Neural progenitor cell (in vitro differentiated cells): ENCODE measurements at regions not wholly inside any gene's neighbourhood (a gene's known extent, or its start where the extent isn't known, plus 50 kb on each side); places are given as distances from the start of the nearest gene placed in this dataset.

ENCODE experiments used
- DNase-seq: peaks from one replicate; pipeline ENCODE4 v3.0.0-alpha.2; 2016; ENCODE audit warnings: low spot score
- H2AFZ ChIP-seq: fragments of 200-600 bp; sonication (generic); replicated peaks from 2 replicates; pipeline ENCODE4 v1.6.1; 2016; ENCODE audit warnings: antibody characterized with exemption
- H3F3A ChIP-seq: fragments of 200-600 bp; sonication (generic); 2 replicates; pipeline ENCODE4 v1.6.1; 2016; ENCODE audit warnings: antibody characterized with exemption, low read depth
- H3K27ac ChIP-seq: fragments of 200-600 bp; sonication (generic); 2 replicates; pipeline ENCODE4 v1.5.1; 2016; ENCODE audit warnings: mild to moderate bottlenecking
- H3K27me3 ChIP-seq: fragments of 200-600 bp; sonication (generic); 2 replicates; pipeline ENCODE4 v1.6.1; 2016; ENCODE audit warnings: mild to moderate bottlenecking, moderate library complexity
- H3K36me3 ChIP-seq: fragments of 200-600 bp; sonication (generic); 2 replicates; pipeline ENCODE4 v1.5.1; 2016
- H3K4me1 ChIP-seq: fragments of 200-600 bp; sonication (generic); 2 replicates; pipeline ENCODE4 v1.6.1; 2016; ENCODE audit warnings: mixed run types
- H3K4me2 ChIP-seq: fragments of 200-600 bp; sonication (generic); 2 replicates; pipeline ENCODE4 v1.6.1; 2016
- H3K4me3 ChIP-seq: fragments of 200-600 bp; sonication (generic); 2 replicates; pipeline ENCODE4 v1.5.1; 2016
- H3K79me2 ChIP-seq: fragments of 200-600 bp; sonication (generic); 2 replicates; pipeline ENCODE4 v1.6.1; 2016; ENCODE audit warnings: low read depth
- H3K9ac ChIP-seq: fragments of 200-600 bp; sonication (generic); 2 replicates; pipeline ENCODE4 v1.6.1; 2016
- H3K9me3 ChIP-seq: fragments of 200-600 bp; sonication (generic); 2 replicates; pipeline ENCODE4 v1.5.1; 2016; ENCODE audit warnings: low read depth
- H4K20me1 ChIP-seq: fragments of 200-600 bp; sonication (generic); 2 replicates; pipeline ENCODE4 v1.6.1; 2016; ENCODE audit warnings: low read depth
- H3K27ac Mint-ChIP-seq: 3 replicates; pipeline ENCODE4 v1.8.0; 2021; ENCODE audit warnings: mixed read lengths
- H3K27me3 Mint-ChIP-seq: 2 replicates; pipeline ENCODE4 v1.8.0; 2022; ENCODE audit warnings: low read depth, mild to moderate bottlenecking, inconsistent platforms, moderate library complexity, mixed read lengths; ENCODE audit not compliant: insufficient read depth
- H3K36me3 Mint-ChIP-seq: 3 replicates; pipeline ENCODE4 v1.8.0; 2021; ENCODE audit warnings: mixed read lengths
- H3K4me1 Mint-ChIP-seq: 3 replicates; pipeline ENCODE4 v1.8.0; 2021; ENCODE audit warnings: mixed read lengths
- H3K4me3 Mint-ChIP-seq: 3 replicates; pipeline ENCODE4 v1.8.0; 2021; ENCODE audit warnings: mild to moderate bottlenecking, moderate library complexity, mixed read lengths
- H3K9me3 Mint-ChIP-seq: 3 replicates; pipeline ENCODE4 v1.8.0; 2020; ENCODE audit warnings: mixed read lengths
- EZH2 ChIP-seq: fragments of 200-600 bp; sonication (generic); IDR thresholded peaks from 2 replicates; pipeline ENCODE4 v1.6.1; 2017; ENCODE audit warnings: antibody characterized with exemption, mild to moderate bottlenecking, moderate library complexity
- EZH2phosphoT487 ChIP-seq: fragments of 200-600 bp; sonication (generic); IDR thresholded peaks from 2 replicates; pipeline ENCODE4 v1.6.1; 2017; ENCODE audit warnings: antibody characterized with exemption
- TF ChIP-seq, protein P1 (sequence below): fragments of 200-600 bp; sonication (generic); IDR thresholded peaks from 2 replicates; pipeline ENCODE4 v1.5.1; 2017; ENCODE audit warnings: antibody characterized with exemption, mild to moderate bottlenecking

DNA sequence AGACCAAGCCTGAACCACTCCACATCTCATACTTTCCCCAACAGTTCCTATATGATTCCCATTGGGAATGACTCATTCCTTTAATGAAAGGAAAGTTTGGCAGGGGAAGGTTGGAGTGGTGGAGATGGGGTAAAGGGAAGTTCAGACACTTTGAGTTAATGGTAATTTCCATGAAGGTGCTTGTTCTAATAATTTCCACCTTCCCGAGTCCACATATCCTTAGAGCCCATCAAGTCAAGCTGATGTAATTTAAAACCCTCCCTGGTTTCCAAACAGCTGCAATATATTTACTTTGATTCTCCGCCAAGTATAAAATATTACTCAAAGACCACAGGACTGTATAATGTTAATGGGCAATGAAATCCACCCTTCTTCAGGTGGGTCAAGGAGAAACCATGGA is 95.0 kb upstream of the GALNT15 start:
- H2AFZ ChIP-seq: no peak overlapping the region
- TF ChIP-seq, protein P1, sequence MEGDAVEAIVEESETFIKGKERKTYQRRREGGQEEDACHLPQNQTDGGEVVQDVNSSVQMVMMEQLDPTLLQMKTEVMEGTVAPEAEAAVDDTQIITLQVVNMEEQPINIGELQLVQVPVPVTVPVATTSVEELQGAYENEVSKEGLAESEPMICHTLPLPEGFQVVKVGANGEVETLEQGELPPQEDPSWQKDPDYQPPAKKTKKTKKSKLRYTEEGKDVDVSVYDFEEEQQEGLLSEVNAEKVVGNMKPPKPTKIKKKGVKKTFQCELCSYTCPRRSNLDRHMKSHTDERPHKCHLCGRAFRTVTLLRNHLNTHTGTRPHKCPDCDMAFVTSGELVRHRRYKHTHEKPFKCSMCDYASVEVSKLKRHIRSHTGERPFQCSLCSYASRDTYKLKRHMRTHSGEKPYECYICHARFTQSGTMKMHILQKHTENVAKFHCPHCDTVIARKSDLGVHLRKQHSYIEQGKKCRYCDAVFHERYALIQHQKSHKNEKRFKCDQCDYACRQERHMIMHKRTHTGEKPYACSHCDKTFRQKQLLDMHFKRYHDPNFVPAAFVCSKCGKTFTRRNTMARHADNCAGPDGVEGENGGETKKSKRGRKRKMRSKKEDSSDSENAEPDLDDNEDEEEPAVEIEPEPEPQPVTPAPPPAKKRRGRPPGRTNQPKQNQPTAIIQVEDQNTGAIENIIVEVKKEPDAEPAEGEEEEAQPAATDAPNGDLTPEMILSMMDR: no peak
- TF ChIP-seq EZH2 (no peak), EZH2phosphoT487 (no peak)
- no peaks in the 10 kb centered on the region for H3K79me2 ChIP-seq
- H3K4me1 ChIP-seq: no peaks in the 10 kb centered on the region
- peaks cover 6% of the 10 kb centered on the region for H3K9me3 ChIP-seq
- Mint-ChIP-seq H3K4me1 (no peaks in the 10 kb centered on the region), H3K27me3 (peaks cover 3% of the 10 kb centered on the region), H3K36me3 (no peaks in the 10 kb centered on the region), H3K4me3 (no peak overlapping the region), H3K9me3 (peaks cover 26% of the 10 kb centered on the region), H3K27ac (no peak overlapping the region)
- H3K27me3 ChIP-seq: no peaks in the 10 kb centered on the region
- no peak overlapping the region for H3K4me3 ChIP-seq
- DNase-seq: no peak
- H3K27ac ChIP-seq: no peak overlapping the region
- H3K9ac ChIP-seq: no peak overlapping the region
- no peaks in the 10 kb centered on the region for H3F3A ChIP-seq
- no peaks in the 10 kb centered on the region for H4K20me1 ChIP-seq
- no peaks in the 10 kb centered on the region for H3K36me3 ChIP-seq
- H3K4me2 ChIP-seq: no peak overlapping the region

DNA sequence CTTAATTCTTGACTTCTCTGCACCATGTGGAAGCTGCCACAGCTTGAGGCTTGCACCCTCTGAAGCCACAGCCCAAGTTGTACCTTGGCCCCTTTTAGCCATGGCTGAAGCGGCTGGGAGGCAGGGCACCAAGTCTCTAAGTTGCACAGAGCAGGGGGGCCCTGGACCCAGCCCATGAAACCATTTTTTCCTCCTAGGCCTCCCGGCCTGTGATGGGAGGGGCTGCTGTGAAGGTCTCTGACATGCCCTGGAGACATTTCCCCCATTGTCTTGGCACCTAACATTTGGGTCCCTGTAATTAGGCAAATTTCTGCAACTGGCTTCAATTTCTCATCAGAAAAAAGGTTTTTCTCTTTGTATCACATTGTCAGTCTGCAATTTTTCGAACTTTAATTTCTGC is 92.8 kb upstream of the GALNT15 start:
- H2AFZ ChIP-seq: no peak overlapping the region
- H3K27me3 ChIP-seq: no peaks in the 10 kb centered on the region
- no peak for DNase-seq
- no peaks in the 10 kb centered on the region for H3K79me2 ChIP-seq
- no peaks in the 10 kb centered on the region for H3F3A ChIP-seq
- Mint-ChIP-seq H3K9me3 (peaks cover 26% of the 10 kb centered on the region), H3K4me1 (no peaks in the 10 kb centered on the region), H3K36me3 (no peaks in the 10 kb centered on the region), H3K27ac (no peak overlapping the region), H3K4me3 (no peak overlapping the region), H3K27me3 (peaks cover 3% of the 10 kb centered on the region)
- no peak overlapping the region for H3K9ac ChIP-seq
- H3K4me2 ChIP-seq: no peak overlapping the region
- H3K4me3 ChIP-seq: no peak overlapping the region
- no peak overlapping the region for H3K27ac ChIP-seq
- H3K9me3 ChIP-seq: peaks cover 6% of the 10 kb centered on the region
- TF ChIP-seq EZH2: no peak
- TF ChIP-seq, protein P1: no peak
- TF ChIP-seq EZH2phosphoT487: no peak
- no peaks in the 10 kb centered on the region for H3K36me3 ChIP-seq
- H3K4me1 ChIP-seq: no peaks in the 10 kb centered on the region
- H4K20me1 ChIP-seq: no peaks in the 10 kb centered on the region

DNA sequence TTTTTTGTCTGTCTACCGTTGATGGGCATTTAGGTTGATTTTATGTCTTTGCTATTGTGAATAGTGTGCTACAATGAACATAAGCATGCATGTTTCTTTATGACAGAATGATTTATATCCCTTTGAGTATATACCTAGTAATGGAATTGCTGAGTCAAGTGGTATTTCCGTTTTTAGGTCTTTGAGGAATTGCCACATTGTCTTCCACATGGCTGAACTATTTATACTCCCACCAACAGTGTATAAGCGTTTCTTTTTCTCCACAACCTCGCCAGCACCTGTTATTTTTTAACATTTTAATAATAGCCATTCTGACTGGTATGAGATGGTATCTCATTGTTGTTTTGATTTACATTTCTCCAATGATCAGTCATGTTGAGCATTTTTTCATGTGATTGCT is 89.6 kb upstream of the GALNT15 start:
- Mint-ChIP-seq H3K27ac (no peak overlapping the region), H3K27me3 (peaks cover 3% of the 10 kb centered on the region), H3K4me3 (no peak overlapping the region), H3K36me3 (no peaks in the 10 kb centered on the region), H3K9me3 (peaks cover 19% of the 10 kb centered on the region), H3K4me1 (no peaks in the 10 kb centered on the region)
- no peak for TF ChIP-seq EZH2phosphoT487
- H3K27ac ChIP-seq: no peak overlapping the region
- H3K9ac ChIP-seq: no peak overlapping the region
- H3F3A ChIP-seq: no peaks in the 10 kb centered on the region
- no peak overlapping the region for H3K4me2 ChIP-seq
- H3K27me3 ChIP-seq: no peaks in the 10 kb centered on the region
- no peak overlapping the region for H3K4me3 ChIP-seq
- H3K4me1 ChIP-seq: no peaks in the 10 kb centered on the region
- no peak overlapping the region for H2AFZ ChIP-seq
- DNase-seq: no peak
- no peaks in the 10 kb centered on the region for H3K79me2 ChIP-seq
- H3K9me3 ChIP-seq: peaks cover 5% of the 10 kb centered on the region
- no peaks in the 10 kb centered on the region for H3K36me3 ChIP-seq
- H4K20me1 ChIP-seq: no peaks in the 10 kb centered on the region

DNA sequence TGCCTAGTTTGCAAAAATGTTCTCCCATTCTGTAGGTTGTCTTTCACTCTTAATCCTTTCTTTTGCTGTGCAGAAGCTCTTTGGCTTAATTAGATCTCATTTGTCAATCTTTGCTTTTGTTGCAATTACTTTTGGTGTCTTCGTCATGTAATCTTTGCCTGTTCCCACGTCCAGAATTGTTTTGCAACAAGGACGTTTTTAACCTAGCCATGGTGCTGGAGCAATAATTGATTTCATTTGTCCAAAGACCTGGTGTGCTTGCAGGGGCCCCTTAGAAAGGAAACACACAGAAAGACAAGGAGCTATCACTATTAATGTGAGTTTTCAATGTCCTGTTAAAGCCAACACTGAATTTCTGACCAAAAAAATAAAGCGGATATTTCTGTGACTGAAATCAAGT is 89.1 kb upstream of the GALNT15 start:
- no peak for TF ChIP-seq EZH2
- TF ChIP-seq EZH2phosphoT487: no peak
- TF ChIP-seq, protein P1: no peak
- Histone ChIP-seq H3K27me3 (no peaks in the 10 kb centered on the region), H3K4me3 (no peak overlapping the region), H3K27ac (no peak overlapping the region), H3K79me2 (no peaks in the 10 kb centered on the region), H3K4me1 (no peaks in the 10 kb centered on the region), H3K36me3 (no peaks in the 10 kb centered on the region), H3F3A (no peaks in the 10 kb centered on the region), H3K9me3 (no peaks in the 10 kb centered on the region), H2AFZ (no peak overlapping the region), H3K9ac (no peak overlapping the region), H4K20me1 (no peaks in the 10 kb centered on the region), H3K4me2 (no peak overlapping the region)
- Mint-ChIP-seq H3K27me3 (peaks cover 7% of the 10 kb centered on the region), H3K9me3 (peaks cover 19% of the 10 kb centered on the region), H3K27ac (no peak overlapping the region), H3K4me1 (no peaks in the 10 kb centered on the region), H3K36me3 (no peaks in the 10 kb centered on the region), H3K4me3 (no peak overlapping the region)
- DNase-seq: no peak
